ENCODE measurements at regions not wholly inside any gene's neighbourhood (a gene's known extent, or its start where the extent isn't known, plus 50 kb on each side); places are given as distances from the start of the nearest gene placed in this dataset.

DNA sequence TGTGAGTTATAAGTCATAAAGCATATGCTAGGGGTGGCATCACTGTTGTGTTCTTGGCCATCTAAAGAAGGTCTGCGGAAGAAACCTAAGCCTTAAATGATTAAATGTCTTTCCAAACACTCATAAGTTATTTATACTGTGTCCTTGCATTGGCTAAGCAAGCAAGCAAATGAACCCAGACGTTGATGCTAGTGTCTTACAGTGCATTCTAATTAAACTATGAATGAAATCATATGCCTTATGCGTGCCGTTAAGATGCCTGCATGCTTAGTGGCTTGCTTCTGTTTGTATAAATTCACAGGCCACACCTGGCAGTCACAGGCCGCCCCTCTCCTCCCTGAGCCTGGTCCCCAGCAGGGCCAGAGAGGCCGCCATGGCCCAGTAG, 49.9 kb downstream of the RIN2 start:
- DNase-seq: no peak

- no peak for DNase-seq
These were observed 50.4 kb downstream of the RIN2 start for GRCh38 chr20:19808498-19808897.

- DNase-seq: no peak
These were observed 51.4 kb downstream of the RIN2 start for GRCh38 chr20:19809505-19809904.

- DNase-seq: no peak
These were observed 53.2 kb downstream of the RIN2 start for GRCh38 chr20:19811231-19811630.

- no peak for DNase-seq
These were observed 54.0 kb downstream of the RIN2 start for GRCh38 chr20:19812056-19812455.

DNA sequence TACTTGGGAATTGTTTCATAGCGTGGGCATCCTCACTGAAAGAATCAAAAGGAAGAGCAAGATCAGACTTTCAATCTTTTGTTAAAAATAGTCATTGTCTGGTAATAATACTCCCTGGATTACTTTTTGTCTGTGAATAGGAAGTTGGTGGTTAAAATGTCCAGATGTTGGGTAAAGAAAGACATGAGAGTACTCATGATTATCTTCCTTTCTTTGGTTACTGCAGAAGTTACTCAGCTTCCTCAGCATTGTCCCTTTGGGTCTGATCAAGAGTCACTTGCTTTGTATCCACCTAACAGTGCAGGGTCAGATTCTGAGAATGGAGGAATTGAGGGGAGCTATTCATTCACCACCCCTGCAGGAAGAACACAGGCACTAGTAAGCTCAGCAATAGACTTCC, 54.6 kb downstream of the RIN2 start:
- no peak for DNase-seq

GRCh38 chr20:19813846-19814640, 56.0 kb downstream of the RIN2 start:
- DNase-seq: no peak

DNA sequence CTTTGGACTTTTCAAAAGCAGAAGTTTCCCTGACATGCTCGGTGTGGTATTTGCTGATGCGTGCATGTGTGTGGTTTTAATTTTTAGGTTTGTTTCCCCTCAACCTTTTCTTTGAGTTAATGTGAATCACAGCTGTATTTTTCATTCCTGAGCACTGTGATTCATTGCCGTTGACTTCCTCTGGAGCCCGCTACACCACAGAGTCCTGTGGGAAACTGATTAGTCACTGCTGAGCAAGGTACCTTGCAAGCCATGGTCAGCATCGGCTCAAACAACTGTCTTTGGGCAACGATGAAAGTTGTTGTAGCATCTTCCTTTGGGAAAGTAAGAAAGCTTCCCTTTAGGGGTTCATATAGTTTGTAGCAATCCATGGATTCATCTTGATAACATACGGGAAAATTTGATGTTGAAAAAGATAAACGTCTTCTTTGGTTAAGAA, 57.5 kb downstream of the RIN2 start:
- DNase-seq: peak in 1 of 2 experiments; percentile 10

GRCh38 chr20:19816386-19816785, 58.3 kb downstream of the RIN2 start:
- DNase-seq: no peak

GRCh38 chr20:19817017-19817416, 59.0 kb downstream of the RIN2 start:
- DNase-seq: no peak

- no peak for DNase-seq
These were observed 61.1 kb downstream of the RIN2 start for GRCh38 chr20:19819149-19819548.

DNA sequence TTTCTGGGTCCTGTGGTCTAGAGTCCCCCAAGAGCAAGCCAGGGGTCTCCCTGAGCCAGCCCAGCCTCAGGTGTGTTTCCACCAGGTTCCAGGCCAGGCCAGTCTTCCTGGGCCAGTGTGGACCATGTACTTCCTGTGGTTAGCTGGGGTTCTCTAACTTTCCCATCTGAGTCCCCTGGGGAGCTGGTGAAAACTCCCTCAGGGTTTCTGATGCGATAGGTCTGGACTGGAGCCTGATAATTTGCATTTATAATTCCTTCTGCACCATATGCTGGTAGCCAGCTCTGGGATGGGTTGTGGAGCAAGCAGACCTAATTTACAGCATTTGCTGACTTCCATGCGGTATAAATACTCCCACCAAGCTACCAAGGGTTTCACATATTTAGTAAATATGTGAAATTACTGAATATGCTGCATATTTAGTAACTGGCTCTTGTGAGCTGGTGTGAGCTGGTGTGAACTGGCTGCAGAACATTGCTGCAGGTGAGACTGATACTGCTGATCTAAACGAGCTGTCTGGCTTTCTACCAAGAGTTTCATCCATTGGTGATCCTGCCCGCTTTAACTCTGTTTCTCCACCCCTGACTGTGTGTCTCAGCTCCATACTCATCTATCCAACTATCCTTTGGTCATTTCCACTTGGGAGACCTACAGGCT, 62.6 kb downstream of the RIN2 start:
- DNase-seq: no peak

DNA sequence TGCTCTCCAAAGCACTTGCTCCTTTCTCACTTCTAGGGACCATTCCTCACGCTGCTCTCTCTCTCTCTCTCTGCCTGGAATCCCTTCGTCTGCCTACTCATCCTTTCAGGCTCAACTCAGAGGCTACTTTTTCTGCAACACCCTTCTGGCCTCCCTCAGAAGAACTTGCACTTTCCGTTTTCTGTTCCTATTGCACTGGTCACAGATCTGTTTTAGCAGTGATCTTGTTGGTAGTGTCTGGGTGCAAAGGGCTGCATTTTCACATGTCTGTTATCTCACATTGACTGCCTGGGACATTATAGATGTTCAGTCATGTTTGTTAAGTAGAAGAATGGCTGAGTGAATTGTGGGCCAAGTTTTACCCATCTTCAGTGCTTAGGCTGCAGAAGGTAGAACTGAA, 63.5 kb downstream of the RIN2 start:
- DNase-seq: no peak

GRCh38 chr20:19823216-19823615, 65.2 kb downstream of the RIN2 start:
- no peak for DNase-seq

DNA sequence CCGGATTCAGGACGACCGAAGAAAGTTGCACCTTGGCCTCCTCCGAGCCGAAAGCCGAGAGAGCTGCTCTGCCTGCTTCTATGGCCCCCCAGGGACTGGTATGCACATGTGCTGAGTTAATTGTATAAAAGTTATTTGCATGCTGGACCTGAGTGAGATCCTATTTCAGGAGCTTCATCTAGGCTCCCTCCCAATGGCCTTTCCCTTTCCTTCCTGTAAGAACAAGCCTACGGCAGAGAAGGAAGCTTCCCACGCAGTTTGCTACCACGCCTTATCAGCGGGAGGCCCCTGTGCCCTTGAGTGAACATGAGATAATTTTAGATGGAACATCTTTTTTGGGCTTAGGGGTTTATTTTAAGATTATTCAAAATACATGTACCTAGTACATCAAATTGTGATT, 65.9 kb downstream of the RIN2 start:
- DNase-seq: no peak

DNA sequence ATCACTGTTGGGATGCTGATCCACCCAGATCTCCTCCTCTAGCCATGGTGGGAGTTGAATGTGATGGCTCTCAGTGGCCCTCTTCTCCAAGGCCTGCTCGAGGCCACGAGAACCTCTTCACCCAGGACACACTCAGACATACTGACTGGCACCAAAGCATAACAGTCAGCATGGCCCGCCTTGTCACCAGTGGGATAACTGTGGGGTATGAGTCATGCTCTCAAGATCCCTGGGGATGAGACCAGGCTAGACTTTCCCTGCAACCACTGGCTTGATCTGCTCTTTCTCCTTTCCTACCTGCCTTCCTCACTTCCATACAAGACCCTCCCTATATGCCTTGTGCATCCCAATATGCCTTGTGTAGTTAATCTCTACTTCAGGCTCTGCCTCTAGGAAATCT, 66.8 kb downstream of the RIN2 start:
- DNase-seq: no peak

- DNase-seq: no peak
These were observed 68.3 kb downstream of the RIN2 start for GRCh38 chr20:19826179-19826914.

- DNase-seq: no peak
These were observed 69.8 kb downstream of the RIN2 start for GRCh38 chr20:19827818-19828217.

DNA sequence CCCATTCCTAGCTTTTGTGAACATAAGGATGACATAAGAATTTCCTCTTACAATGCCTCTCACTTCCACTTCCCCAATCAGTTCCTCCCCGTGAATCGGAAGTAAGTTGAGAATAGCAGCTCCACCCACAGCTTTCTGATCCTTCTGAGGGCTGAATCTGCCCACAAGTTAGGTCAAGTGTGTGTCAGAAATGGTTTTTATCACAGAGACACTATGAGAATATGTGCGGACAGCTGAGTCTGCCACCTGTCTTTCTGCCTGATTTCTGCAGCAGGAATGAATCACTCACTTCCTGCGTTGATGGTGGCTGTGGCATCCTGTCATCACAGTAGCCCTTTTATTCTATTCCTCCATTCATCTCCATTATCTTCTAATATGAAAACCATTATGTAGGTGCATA, 70.2 kb downstream of the RIN2 start:
- DNase-seq: peak; percentile 10 to 31

GRCh38 chr20:19830211-19830785, 72.2 kb downstream of the RIN2 start:
- no peak for DNase-seq

- peak; percentile 34 to 51 for DNase-seq
These were observed 74.8 kb downstream of the RIN2 start for GRCh38 chr20:19832875-19833274.

DNA sequence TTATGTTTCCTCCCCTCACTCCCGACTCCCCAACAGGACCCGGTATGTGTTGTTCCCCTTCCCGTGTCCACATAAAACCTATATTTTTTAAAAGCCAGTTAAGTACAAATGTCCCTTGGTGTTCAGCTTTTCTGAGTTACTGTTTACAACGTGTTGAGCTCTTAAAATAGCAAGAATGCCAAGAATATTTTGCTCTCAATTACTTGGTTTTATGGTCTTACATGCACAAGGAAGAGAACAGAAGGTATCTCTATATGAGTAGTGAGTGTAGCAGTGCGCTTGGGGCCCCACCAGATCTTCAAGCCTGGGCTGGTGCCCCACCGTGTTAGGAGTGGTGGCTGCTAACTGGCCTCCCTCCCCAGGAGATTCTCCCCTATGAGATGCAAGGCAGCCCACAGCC, 75.3 kb downstream of the RIN2 start:
- no peak for DNase-seq

GRCh38 chr20:19834287-19834686, 76.2 kb downstream of the RIN2 start:
- no peak for DNase-seq

DNA sequence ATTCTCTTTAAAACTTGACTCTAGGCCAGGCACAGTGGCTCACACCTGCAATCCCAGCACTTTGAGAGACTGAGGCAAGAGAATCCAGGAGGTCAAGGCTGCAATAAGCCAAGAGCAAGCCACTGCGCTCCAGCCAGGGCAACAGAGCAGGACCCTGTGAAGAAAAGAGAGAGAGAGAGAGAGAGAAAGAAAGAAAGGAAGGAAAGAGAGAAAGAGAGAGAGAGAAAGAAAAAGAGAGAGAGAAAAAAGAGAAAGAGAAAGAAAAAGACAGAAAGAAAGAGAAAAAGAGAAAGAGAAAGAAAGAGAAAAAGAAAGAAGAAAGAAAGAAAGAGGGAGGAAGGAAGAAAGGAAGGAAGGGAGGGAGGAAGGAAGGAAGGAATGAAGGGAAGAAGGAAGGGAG, 76.7 kb downstream of the RIN2 start:
- DNase-seq: no peak
